Endothelial cell of umbilical vein (primary cell): ENCODE measurements at regions not wholly inside any gene's neighbourhood (a gene's known extent, or its start where the extent isn't known, plus 50 kb on each side); places are given as distances from the start of the nearest gene placed in this dataset.

Experiments
- CTCF ChIP-seq, 2 donors: IDR thresholded peaks; 1 replicate in 1 of 2; 2 replicates in 1 of 2; pipeline ENCODE4 v1.5.1; 2011; ENCODE audit warnings: low read length in 2 of 2, mild to moderate bottlenecking in 2 of 2, moderate library complexity in 2 of 2, control low read depth in 1 of 2, inconsistent platforms in 1 of 2, low read depth in 1 of 2; ENCODE audit not compliant: insufficient read depth in 1 of 2; ENCODE audit errors: extremely low read depth in 1 of 2
- POLR2AphosphoS5 ChIP-seq: IDR thresholded peaks from 2 replicates; pipeline ENCODE4 v1.6.1; 2012; ENCODE audit warnings: low read depth, mild to moderate bottlenecking, control low read depth, low read length, moderate library complexity; ENCODE audit not compliant: insufficient read depth

- TF ChIP-seq CTCF (IDR thresholded peaks at IDR 0.05; ENCODE audit: extremely low read depth in 1 of 2, insufficient read depth in 1 of 2, low read depth in 1 of 2, low read length in 2 of 2) (no peak), POLR2AphosphoS5 (no peak)
These were observed 143.9 kb upstream of the IPO5 start for GRCh38 chr13:97809576-97809975.
